ENCODE measurements at regions not wholly inside any gene's neighbourhood (a gene's known extent, or its start where the extent isn't known, plus 50 kb on each side); places are given as distances from the start of the nearest gene placed in this dataset.

- intact Hi-C loops (cut with DNase I), result no loop called here
- Histone ChIP-seq H3K4me1 (no peaks in the 10 kb centered on the region), H3K27me3 (no peaks in the 10 kb centered on the region), H3K9ac (ENCODE audit: low read depth in 2 of 2, low read length in 2 of 2) (no peak overlapping the region), H3K36me3 (no peaks in the 10 kb centered on the region), H3K4me3 (no peak overlapping the region), H3K9me3 (no peaks in the 10 kb centered on the region), H3K27ac (peak overlapping the region; percentile 30)
- DNase-seq, result no peak
- no peak for TF ChIP-seq CTCF (IDR thresholded peaks at IDR 0.05)
These were observed 417.1 kb downstream of the AEBP2 start for GRCh38 chr12:19856389-19856788.

- Histone ChIP-seq H3K36me3 (no peaks in the 10 kb centered on the region), H3K27ac (no peak overlapping the region), H3K4me1 (no peaks in the 10 kb centered on the region), H3K9me3 (no peaks in the 10 kb centered on the region), H3K9ac (ENCODE audit: low read depth in 2 of 2, low read length in 2 of 2) (no peak overlapping the region), H3K27me3 (no peaks in the 10 kb centered on the region), H3K4me3 (no peak overlapping the region)
- intact Hi-C loops (cut with DNase I), result no loop called here
- TF ChIP-seq CTCF (IDR thresholded peaks at IDR 0.05), result no peak
- DNase-seq, result no peak
These were observed 417.9 kb downstream of the AEBP2 start for GRCh38 chr12:19857204-19857603.

GRCh38 chr12:19867151-19867550 lies 427.9 kb downstream of the AEBP2 start:
- Histone ChIP-seq H3K9ac (ENCODE audit: low read depth in 2 of 2, low read length in 2 of 2) (no peak overlapping the region), H3K27me3 (no peaks in the 10 kb centered on the region), H3K36me3 (no peaks in the 10 kb centered on the region), H3K4me1 (no peaks in the 10 kb centered on the region), H3K4me3 (no peak overlapping the region), H3K9me3 (no peaks in the 10 kb centered on the region), H3K27ac (no peak overlapping the region)
- intact Hi-C loops (cut with DNase I), result no loop called here
- no peak for DNase-seq
- no peak for TF ChIP-seq CTCF (IDR thresholded peaks at IDR 0.05)

- no peak for TF ChIP-seq CTCF (IDR thresholded peaks at IDR 0.05)
- Histone ChIP-seq H3K4me1 (no peaks in the 10 kb centered on the region), H3K27me3 (no peaks in the 10 kb centered on the region), H3K9ac (ENCODE audit: low read depth in 2 of 2, low read length in 2 of 2) (no peak overlapping the region), H3K27ac (no peak overlapping the region), H3K4me3 (no peak overlapping the region), H3K36me3 (no peaks in the 10 kb centered on the region), H3K9me3 (no peaks in the 10 kb centered on the region)
- intact Hi-C loops (cut with DNase I), result no loop called here
- no peak for DNase-seq
These were observed 428.7 kb downstream of the AEBP2 start for GRCh38 chr12:19867970-19868369.

- no peak for DNase-seq
- no peak overlapping the region for H3K27ac ChIP-seq
- H3K9ac ChIP-seq (ENCODE audit: low read depth in 2 of 2, low read length in 2 of 2), result no peak overlapping the region
- no peak overlapping the region for H3K4me3 ChIP-seq
- H3K27me3 ChIP-seq, result no peaks in the 10 kb centered on the region
- no peaks in the 10 kb centered on the region for H3K36me3 ChIP-seq
- no peak for TF ChIP-seq CTCF (IDR thresholded peaks at IDR 0.05)
- no peaks in the 10 kb centered on the region for H3K9me3 ChIP-seq
- no peaks in the 10 kb centered on the region for H3K4me1 ChIP-seq
- intact Hi-C loops (cut with DNase I), result no loop called here
These were observed 430.1 kb downstream of the AEBP2 start for GRCh38 chr12:19869413-19869812.

All from colonic mucosa (tissue), 4 donors.